Activated CD8-positive, alpha-beta memory T cell treated with anti-CD3 and anti-CD28 coated beads, Interleukin-2, amount 10 ng/mL, durations not matched to agents 7 days and 5 days (primary cell): ENCODE measurements at regions not wholly inside any gene's neighbourhood (a gene's known extent, or its start where the extent isn't known, plus 50 kb on each side); places are given as distances from the start of the nearest gene placed in this dataset.

Source experiments
- ATAC-seq: fragments of 150-1000 bp; cut with Tn5 transposase; one replicate; pipeline ENCODE4 v1.10.0; 2021; ENCODE audit warnings: moderate library complexity
- CTCF ChIA-PET: fragments of 350-600 bp; sonication (Branson Sonifier 250); formaldehyde crosslinking; loops from one replicate; lab custom pipeline; 2021; ENCODE audit warnings: antibody characterized with exemption; lab: Charles Lee
- DNase-seq: peaks from one replicate; pipeline ENCODE4 v3.0.0-alpha.2; 2020
- H3K27ac Mint-ChIP-seq: one replicate; pipeline ENCODE4 v1.8.0; 2021; ENCODE audit warnings: mild to moderate bottlenecking, mixed read lengths
- H3K27me3 Mint-ChIP-seq: one replicate; pipeline ENCODE4 v1.8.0; 2021; ENCODE audit warnings: mixed read lengths
- H3K36me3 Mint-ChIP-seq: one replicate; pipeline ENCODE4 v1.8.0; 2021; ENCODE audit warnings: mild to moderate bottlenecking, mixed read lengths
- H3K4me1 Mint-ChIP-seq: one replicate; pipeline ENCODE4 v1.8.0; 2021; ENCODE audit warnings: mixed read lengths
- H3K4me3 Mint-ChIP-seq: one replicate; pipeline ENCODE4 v1.8.0; 2021; ENCODE audit warnings: mild to moderate bottlenecking, moderate library complexity, mixed read lengths
- H3K9me3 Mint-ChIP-seq: one replicate; pipeline ENCODE4 v1.8.0; 2022; ENCODE audit warnings: low read depth, mixed read lengths

DNA sequence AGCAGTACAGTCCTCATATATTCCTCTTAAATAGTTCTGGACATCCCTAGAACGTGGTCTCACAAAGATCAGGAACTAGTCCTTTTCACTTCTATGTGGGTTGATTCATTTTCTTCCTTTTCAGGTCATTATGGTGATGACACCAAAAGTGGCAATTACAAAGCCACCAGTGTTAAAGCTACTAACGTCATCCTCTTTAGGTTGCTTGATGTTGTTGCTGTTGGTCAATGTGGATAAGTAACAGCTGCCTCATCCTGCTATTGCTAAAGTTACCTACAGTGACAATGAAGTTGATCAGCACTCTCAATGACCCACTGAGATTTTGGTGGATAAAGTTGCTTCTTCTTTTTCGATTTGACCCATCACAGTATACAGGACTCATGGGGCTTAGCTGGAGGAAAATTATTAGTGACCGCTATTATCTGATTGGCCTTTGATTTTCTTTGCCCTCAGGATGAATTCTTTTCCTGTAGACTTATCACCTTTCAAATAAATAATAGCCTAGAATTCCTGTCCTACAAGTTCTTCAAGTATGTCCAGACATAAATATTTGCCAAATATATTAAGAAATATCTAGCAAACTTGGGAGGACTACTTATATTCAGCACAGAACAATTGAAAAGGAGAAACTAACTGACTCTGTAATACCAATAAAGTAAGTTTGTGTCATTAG lies 54.0 kb upstream of the ATP2B1 start:
- Mint-ChIP-seq H3K36me3 (no peaks in the 10 kb centered on the region), H3K27me3 (no peaks in the 10 kb centered on the region), H3K27ac (no peak overlapping the region), H3K4me1 (peaks cover 16% of the 10 kb centered on the region), H3K4me3 (no peak overlapping the region), H3K9me3 (peaks cover 4% of the 10 kb centered on the region)
- CTCF ChIA-PET = interaction anchor here (2.0 kb wide), 1 partner anchor 54 kb away, joined by 4 read pairs; the partner anchor contains the start of gene ATP2B1
- ATAC-seq = no peak
- DNase-seq = no peak

- DNase-seq = no peak
- CTCF ChIA-PET = interaction anchor here (2.0 kb wide), 1 partner anchor 52 kb away, joined by 4 read pairs; the partner anchor contains the start of gene ATP2B1
- no peak overlapping the region for H3K4me3 Mint-ChIP-seq
Measured at GRCh38 chr12:89760783-89761182, 52.1 kb upstream of the ATP2B1 start.

More at GRCh38 chr12:89760783-89761182, 52.1 kb upstream of the ATP2B1 start:
- H3K27me3 Mint-ChIP-seq = no peaks in the 10 kb centered on the region
- peaks cover 26% of the 10 kb centered on the region for H3K4me1 Mint-ChIP-seq
- ATAC-seq = no peak
- H3K36me3 Mint-ChIP-seq = no peaks in the 10 kb centered on the region
- H3K27ac Mint-ChIP-seq = no peak overlapping the region
- peaks cover 4% of the 10 kb centered on the region for H3K9me3 Mint-ChIP-seq
